C4-2B (cell line): ENCODE measurements at regions not wholly inside any gene's neighbourhood (a gene's known extent, or its start where the extent isn't known, plus 50 kb on each side); places are given as distances from the start of the nearest gene placed in this dataset.

ENCODE experiments used
- H3K27ac ChIP-seq: fragments of 450-650 bp; 2 replicates; pipeline ENCODE4 v1.5.1; 2017
- CTCF ChIP-seq: fragments of 450-650 bp; conservative IDR thresholded peaks from 2 replicates; pipeline ENCODE4 v1.5.1; 2017; ENCODE audit warnings: mild to moderate bottlenecking
- ZFX ChIP-seq: fragments of 450-650 bp; IDR thresholded peaks from 2 replicates; pipeline ENCODE4 v1.6.1; 2017

DNA sequence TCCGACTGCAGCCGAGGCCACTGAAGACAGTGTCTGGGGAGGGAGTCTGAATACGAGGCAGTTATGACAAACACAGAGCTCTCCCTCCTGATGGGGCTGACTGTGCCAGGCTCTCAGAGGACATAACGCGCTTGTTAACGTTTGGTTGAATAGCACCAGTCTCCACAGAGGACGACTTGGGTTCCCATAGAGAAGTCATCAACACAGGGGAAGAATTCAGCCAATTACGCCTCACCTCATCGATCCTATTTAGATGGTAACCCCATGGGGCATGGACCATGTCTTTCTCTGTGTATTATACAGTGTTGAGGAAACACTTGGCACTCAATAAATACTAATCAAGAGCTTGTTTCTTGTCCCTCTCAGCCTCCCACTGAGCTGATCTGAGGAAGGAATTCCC lies 642.6 kb upstream of the LCORL start:
- H3K27ac ChIP-seq, result no peak overlapping the region
- TF ChIP-seq CTCF, result no peak
- TF ChIP-seq ZFX, result no peak

GRCh38 chr4:18645351-18645750 lies 623.8 kb upstream of the LCORL start:
- H3K27ac ChIP-seq, result no peak overlapping the region
- TF ChIP-seq CTCF (no peak), ZFX (no peak)

DNA sequence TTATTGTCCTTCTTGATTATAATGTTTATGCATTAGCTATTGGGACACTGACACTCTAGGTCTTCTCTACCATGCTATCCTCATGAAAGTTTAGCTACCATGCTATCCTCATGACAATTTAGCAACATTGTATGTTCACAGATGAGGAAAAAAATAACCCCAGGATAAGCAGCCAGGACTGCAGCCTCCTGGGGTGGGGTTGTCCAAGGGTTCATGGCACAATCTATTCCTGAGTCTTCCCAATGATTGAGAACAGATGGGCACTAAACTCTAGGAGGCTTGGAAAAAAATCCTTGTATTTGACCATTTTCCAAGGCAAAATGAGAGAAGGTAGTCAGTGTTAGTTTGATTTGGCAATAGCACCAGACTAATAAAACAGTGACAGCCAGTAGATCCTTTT lies 619.8 kb upstream of the LCORL start:
- TF ChIP-seq ZFX (no peak), CTCF (no peak)

DNA sequence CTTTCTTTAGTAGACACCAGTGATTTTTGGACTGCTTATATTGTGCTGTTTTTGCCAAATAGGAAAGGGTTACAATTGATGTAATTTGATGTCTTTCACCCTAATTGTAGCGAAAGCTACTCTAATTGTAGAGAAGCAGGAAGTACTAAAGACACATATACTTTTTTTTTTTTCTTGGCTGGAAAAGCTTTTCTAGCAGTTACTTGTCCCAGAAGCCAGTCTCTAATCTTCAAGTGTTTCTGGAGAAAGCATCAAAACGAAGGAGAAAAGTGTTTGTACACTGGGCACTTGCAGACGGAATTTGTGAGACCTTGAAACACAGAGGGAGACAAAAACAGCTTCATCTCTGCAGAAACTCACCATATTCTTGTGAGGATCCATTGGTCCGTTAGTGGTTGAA lies 616.5 kb upstream of the LCORL start:
- TF ChIP-seq CTCF, result no peak
- no peak for TF ChIP-seq ZFX
- no peak overlapping the region for H3K27ac ChIP-seq

More for the DNA sequence above, 619.8 kb upstream of the LCORL start:
- no peak overlapping the region for H3K27ac ChIP-seq

GRCh38 chr4:18636001-18636585 lies 614.5 kb upstream of the LCORL start:
- no peak overlapping the region for H3K27ac ChIP-seq
- no peak for TF ChIP-seq ZFX
- no peak for TF ChIP-seq CTCF

- H3K27ac ChIP-seq, result no peak overlapping the region
- TF ChIP-seq CTCF (no peak), ZFX (no peak)
Measured at GRCh38 chr4:18635531-18635930, 614.0 kb upstream of the LCORL start.

GRCh38 chr4:18631586-18631985 lies 610.0 kb upstream of the LCORL start:
- no peak for TF ChIP-seq ZFX
- TF ChIP-seq CTCF, result no peak
- no peak overlapping the region for H3K27ac ChIP-seq
